COLO668 (cell line): ENCODE measurements at regions not wholly inside any gene's neighbourhood (a gene's known extent, or its start where the extent isn't known, plus 50 kb on each side); places are given as distances from the start of the nearest gene placed in this dataset.

Experiments used
- DNase-seq: peaks from one replicate; lab custom pipeline; 2025; ENCODE audit not compliant: unreplicated experiment; lab: John Stamatoyannopoulos, UW

GRCh38 chr18:40692871-40693270, 1262.2 kb upstream of the PIK3C3 start:
- no peak for DNase-seq

- no peak for DNase-seq
Measured at GRCh38 chr18:40690062-40690461, 1265.0 kb upstream of the PIK3C3 start.

- DNase-seq = no peak
Measured at GRCh38 chr18:40687399-40687798, 1267.6 kb upstream of the PIK3C3 start.

GRCh38 chr18:40686836-40687235, 1268.2 kb upstream of the PIK3C3 start:
- DNase-seq = no peak

GRCh38 chr18:40685219-40685618, 1269.8 kb upstream of the PIK3C3 start:
- no peak for DNase-seq

GRCh38 chr18:40678318-40678717, 1276.7 kb upstream of the PIK3C3 start:
- no peak for DNase-seq

GRCh38 chr18:40676668-40677067, 1278.4 kb upstream of the PIK3C3 start:
- DNase-seq = no peak

GRCh38 chr18:40673150-40673549, 1281.9 kb upstream of the PIK3C3 start:
- no peak for DNase-seq

- no peak for DNase-seq
Measured at GRCh38 chr18:40672590-40672989, 1282.4 kb upstream of the PIK3C3 start.

- no peak for DNase-seq
Measured at GRCh38 chr18:40670668-40671375, 1284.2 kb upstream of the PIK3C3 start.

- DNase-seq = no peak
Measured at GRCh38 chr18:40662898-40663437, 1292.1 kb upstream of the PIK3C3 start.

GRCh38 chr18:40653682-40654081, 1301.4 kb upstream of the PIK3C3 start:
- no peak for DNase-seq

GRCh38 chr18:40652321-40652720, 1302.7 kb upstream of the PIK3C3 start:
- no peak for DNase-seq

- DNase-seq = no peak
Measured at GRCh38 chr18:40651163-40651562, 1303.9 kb upstream of the PIK3C3 start.

GRCh38 chr18:40642692-40643229, 1312.3 kb upstream of the PIK3C3 start:
- no peak for DNase-seq

GRCh38 chr18:40631319-40631718, 1323.7 kb upstream of the PIK3C3 start:
- no peak for DNase-seq

- no peak for DNase-seq
Measured at GRCh38 chr18:40630496-40630895, 1324.5 kb upstream of the PIK3C3 start.

GRCh38 chr18:40624959-40625358, 1330.1 kb upstream of the PIK3C3 start:
- DNase-seq = no peak

- DNase-seq = no peak
Measured at GRCh38 chr18:40613721-40614120, 1341.3 kb upstream of the PIK3C3 start.

GRCh38 chr18:40612356-40612755, 1342.7 kb upstream of the PIK3C3 start:
- no peak for DNase-seq

GRCh38 chr18:40608226-40608625, 1346.8 kb upstream of the PIK3C3 start:
- no peak for DNase-seq

- DNase-seq = no peak
Measured at GRCh38 chr18:40607542-40608148, 1347.4 kb upstream of the PIK3C3 start.
